ENCODE measurements at regions not wholly inside any gene's neighbourhood (a gene's known extent, or its start where the extent isn't known, plus 50 kb on each side); places are given as distances from the start of the nearest gene placed in this dataset.
"Not testable (repeated sequence)": the region's sequence is repeated elsewhere in the genome, so short reads cannot be mapped to it uniquely, and the experiment has no call there.

- TF ChIP-seq ZNF274 (IDR thresholded peaks at IDR 0.05; ENCODE audit: borderline replicate concordance, extremely low read depth, low read length); HDAC6 (IDR thresholded peaks at IDR 0.05; ENCODE audit: low read depth, low read length); POLR2A (IDR thresholded peaks at IDR 0.05; ENCODE audit: control extremely low read depth in 1 of 2, low read depth in 2 of 2, low read length in 2 of 2); CTCF (IDR thresholded peaks at IDR 0.05; ENCODE audit: control extremely low read depth in 1 of 3, insufficient read depth in 1 of 3, low read depth in 1 of 3, low read length in 3 of 3); FOSL1 (IDR thresholded peaks at IDR 0.05; ENCODE audit: insufficient read depth, low read depth, low read length); MAX (IDR thresholded peaks at IDR 0.05); USF2 (IDR thresholded peaks at IDR 0.05; ENCODE audit: low read length): not testable (repeated sequence)
Measured at GRCh38 chr11:89575846-89576245, 84.7 kb upstream of the NOX4 start.

All from H1 (cell line).